Superior temporal gyrus (tissue), 1 donor: ENCODE measurements at regions not wholly inside any gene's neighbourhood (a gene's known extent, or its start where the extent isn't known, plus 50 kb on each side); places are given as distances from the start of the nearest gene placed in this dataset.

ENCODE experiments used
- DNase-seq: peaks from one replicate; pipeline ENCODE4 v3.0.0-alpha.2; 2016; ENCODE audit errors: extremely low spot score

DNA sequence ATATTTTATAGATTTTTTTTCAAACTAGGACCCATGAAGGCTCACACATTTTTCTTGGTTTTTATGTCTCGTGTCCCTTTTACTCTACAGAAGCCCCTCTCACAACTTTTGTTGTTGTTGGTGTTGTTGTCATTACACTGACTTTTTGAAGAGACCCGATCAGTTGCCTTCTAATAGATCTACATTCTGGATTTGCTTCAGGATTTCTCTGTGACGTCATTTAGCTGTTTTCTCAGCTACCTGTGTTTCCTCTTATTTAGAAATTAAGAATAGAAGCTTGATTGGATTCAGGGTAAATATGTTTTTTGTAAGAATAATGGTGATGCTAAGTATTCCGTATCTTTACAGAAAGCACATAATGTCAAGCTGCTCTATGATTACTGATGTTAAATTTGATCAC is 213.3 kb upstream of the ZNF462 start:
- no peak for DNase-seq

DNA sequence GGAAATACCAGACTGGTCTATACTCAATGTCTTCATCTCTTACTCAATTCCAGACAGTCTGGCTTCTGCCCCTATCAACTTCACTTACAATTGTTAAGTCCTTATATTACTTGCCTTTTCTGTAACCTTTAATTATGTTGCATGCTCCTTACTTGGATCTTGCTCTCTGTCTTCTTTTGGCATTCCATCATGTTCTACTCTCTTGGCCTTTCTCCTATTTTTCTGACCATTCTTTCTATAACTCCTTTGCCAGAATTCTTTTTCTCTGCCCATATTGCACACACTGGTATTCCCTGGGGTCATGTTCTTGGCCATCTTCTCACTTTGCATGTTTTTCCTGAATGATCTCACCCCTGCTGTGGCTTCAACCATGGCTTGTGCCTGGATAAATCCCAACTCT is 209.8 kb upstream of the ZNF462 start:
- no peak for DNase-seq

DNA sequence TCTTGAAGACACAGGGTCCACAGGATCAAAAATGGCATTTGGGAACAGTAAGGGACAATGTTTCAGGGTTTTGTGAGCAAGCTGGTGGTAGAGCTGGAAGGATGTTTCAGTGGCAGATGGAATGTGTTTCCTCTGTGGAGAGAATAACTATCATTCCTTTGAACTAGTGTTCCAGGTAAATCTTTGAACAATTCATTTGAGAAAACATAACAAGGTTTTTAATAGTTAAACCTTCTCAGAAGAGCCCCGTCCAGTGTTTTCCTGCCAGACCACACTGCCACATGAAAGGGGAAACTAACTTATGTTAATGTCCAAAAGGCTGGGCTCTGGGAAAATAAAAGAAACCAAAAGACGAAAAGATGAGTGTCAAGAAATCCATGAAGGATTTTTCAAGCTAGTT is 207.0 kb upstream of the ZNF462 start:
- no peak for DNase-seq

DNA sequence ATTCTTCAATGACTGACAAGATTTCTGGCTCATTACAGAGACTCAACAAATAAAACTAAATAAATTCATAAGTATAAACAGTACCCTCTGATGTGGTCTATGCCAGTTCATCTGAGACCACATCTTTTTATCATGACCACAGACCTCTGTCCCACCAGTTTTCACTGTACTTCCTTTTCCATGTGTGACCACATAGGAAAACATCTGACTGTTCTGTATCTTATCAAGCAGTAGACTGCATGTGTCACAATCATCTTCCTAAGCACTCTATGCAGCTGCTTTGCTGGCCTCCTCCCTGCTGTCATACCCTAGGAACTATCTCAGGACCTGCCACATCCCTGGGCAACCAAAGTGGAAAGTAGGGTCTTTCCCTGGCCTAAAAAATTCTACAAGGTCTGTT is 205.0 kb upstream of the ZNF462 start:
- no peak for DNase-seq

DNA sequence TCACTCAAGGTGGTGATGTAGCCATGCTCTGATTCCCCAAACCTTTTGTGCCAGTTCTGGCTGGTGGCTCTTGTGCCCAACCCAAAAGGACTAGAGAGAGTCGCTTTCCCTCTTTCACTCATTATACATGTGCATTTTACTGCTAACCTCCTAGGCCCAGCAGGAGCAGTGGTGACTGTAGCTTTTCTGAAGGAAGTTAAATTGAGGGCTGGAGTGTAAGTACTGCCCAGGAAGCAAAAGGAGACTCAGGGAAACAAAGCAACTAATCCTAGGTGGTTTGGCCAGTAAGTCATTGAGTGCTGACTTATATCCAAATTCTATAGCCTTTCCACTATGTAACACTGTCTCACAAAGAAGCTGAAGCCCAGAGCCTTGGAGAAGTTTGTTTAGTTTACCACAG is 194.4 kb upstream of the ZNF462 start:
- no peak for DNase-seq

DNA sequence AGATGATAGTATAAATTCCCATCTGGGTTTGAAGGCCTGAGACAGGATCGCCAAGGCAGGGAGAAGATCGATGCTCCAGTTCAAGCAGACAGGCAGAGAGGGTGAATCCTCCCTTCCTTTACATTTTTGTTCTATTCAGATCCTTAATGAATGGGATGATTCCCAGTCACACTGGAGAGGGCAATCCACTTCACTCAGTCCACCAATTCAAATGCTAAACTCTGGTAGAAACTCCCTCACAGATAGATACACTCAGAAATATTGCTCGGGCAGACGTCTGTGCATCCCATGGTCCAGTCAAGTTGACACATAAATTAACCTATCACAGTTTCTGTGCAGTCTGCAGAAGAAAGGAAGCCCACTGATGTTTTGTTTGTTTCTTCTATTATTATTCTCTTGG is 193.1 kb upstream of the ZNF462 start:
- no peak for DNase-seq

DNA sequence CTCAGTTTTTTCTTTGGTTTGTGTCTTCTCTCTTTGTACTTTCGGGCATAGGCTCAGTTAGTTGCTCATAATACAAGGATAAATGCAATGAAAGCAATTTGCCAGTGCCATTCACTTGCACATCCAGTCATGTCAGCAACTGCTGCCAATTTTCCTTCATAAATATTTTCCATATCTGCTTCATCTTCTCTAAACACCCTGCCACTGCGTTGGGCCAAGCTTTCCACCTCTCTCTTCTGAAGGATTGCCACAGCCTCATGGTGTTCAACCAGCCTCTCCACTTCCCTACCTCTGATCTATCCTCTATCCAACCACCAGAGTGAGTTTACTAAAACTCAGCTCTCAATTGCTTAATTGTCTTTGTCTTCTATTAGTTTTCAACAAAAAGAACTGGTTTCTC is 192.5 kb upstream of the ZNF462 start:
- no peak for DNase-seq

DNA sequence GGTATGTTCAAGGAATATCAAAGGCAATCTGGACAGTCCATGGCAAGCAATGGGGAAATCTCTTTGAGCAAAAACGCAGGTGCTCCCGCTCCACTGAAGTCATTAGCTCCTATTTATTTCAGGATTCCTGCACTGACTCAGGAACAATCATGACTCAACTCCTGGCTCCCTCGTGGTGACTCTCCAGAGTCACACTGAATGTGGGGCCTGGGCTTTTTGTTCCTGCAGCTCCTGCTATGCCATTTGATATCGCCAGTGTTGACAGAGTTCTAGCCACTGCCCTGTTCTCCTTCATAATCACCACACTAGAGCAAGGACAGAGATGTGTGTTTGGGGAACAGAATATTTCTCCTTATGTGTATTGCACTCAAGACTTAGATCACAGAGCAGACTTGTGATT is 187.2 kb upstream of the ZNF462 start:
- no peak for DNase-seq

DNA sequence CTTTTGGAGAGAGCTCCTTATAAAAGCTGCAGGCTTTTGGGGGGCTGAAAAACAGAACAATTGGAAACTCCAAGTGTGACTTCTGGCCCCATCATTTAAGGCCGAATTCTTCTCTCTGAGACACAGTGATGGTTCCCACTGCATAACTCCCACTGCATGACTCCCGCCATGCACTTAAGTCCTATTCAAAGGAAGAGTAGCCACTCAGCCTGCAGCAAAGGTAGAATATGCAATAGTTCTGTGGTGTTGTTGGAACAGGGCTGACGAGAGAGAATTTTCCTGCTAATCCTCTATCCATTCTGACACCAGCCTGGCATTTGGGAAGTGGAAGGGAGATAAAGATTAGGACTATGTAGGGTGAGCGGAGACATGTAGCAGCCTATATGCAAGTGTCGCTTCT is 185.6 kb upstream of the ZNF462 start:
- no peak for DNase-seq

DNA sequence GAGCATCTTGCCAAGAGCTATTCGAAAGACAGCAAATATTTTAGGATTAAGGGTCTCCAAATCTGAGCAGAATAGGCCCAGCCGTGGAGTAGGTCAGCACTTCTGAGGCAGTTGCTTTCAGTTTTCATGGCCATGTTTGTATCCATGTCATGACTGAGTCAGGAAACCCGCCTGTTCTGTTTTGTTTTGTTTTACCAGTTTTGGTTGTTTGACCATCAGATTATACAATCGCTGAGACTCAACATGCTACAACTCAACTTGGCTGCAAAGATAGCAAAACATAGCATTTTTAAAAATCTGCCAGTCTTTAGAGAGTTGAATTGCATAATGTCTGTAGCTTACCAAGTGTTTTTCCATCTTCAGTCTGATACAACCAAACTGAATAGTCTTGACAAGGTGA is 185.1 kb upstream of the ZNF462 start:
- no peak for DNase-seq

DNA sequence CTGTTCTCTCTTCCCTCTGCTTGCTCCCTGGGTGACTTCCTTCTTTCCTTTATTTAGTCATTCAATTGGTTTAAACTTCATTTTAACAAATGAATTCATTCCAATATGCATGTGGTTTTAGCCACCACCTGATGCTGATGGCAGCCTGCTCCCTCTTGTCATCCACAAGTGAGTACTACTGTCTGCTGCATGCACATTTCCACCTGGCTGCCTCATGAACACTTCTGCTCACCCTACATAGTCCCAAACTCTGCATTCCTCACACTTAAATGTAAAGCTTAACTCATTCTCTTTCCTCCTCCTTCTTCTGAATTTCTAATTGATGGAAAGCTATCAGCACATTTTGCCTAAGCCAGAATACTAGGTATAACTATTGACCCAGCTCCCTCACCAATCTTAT is 184.7 kb upstream of the ZNF462 start:
- no peak for DNase-seq

DNA sequence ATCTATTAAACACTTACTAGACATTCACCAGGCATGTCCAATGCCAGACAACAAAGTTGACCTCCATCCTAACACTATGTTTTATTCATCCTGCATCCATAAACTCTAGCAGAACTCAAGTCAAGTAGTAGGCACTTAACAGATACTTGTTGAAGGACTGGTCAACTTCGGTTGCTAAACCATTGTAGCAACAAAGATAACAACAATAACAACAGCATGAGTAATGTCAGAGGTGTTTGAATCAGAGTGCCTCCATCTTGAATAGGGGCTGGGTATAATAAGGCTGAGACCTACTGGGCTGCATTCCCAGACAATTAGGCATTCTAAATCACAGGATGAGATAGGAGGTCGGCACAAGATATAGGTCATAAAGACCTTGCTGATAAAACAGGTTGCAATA is 180.5 kb upstream of the ZNF462 start:
- DNase-seq = no peak

DNA sequence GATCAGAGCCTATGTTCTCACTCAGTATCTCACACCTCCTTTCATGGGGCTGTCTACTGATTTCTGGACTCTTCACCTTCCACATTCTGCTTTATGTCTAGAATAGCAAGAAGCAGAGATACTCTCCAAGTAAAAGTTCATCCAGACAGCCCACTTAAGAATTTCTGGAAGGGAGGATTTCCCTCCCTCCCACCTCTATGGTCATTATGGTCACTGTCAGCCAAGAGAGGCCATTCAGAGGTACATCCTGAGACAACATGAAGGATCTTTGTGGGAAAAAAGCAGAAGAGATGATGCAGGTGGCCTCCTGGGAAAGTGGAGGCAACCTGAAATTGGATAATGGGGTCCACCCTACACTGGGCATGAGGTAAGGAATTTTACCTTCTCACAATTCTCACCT is 179.5 kb upstream of the ZNF462 start:
- no peak for DNase-seq

DNA sequence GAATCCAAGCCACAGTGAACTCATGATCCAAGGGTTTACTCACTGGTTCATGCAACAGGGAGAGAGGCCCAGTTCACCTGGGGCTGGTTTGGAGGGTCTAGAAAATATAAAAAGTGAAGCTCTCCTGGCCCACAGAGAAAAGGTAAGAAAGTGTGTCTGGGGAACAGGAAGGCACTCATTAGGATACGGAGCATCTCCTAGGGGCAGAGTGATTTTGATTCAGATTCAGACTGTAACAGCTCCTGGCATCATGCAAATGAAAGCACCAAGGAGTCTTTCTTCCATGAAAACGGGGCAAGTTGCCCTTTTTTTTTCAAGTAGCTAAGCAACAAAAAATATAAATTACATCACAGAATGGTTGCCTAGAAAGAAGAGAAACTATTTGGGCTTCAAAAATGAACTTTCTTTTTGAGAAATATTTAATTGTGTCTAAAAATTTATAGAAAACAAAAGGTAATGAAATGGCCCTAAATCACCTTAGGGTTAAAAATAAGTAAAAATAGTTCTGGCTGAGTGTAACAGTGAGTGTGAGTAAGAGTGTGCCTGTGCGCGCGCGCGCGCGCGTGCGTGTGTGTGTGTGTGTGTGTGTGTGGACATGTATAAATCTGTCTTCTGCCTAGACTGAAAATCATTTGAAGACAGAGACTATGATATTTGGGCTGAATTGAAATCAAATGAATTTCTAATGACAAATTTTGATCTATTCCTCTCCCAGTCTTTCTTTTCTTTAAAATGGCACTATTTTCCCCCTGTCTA is 177.8 kb upstream of the ZNF462 start:
- no peak for DNase-seq

DNA sequence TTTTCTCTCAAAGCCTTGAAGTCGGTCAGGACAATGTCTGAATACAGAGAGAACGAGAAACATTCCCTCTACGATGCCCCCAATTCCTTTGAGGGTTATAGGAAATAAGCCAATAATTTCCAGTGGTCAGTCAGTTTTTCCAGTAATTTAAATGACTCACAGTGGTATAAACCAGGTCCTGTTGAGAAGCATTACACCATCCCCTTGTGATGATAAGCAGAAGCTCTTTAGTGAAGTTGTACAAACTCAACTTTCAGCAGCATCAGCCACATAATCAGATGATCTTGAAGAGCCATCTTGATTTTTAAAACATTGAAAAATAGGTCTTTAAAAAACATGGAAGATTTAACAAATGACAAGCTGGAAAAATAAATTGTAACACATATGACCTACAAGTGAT is 173.9 kb upstream of the ZNF462 start:
- DNase-seq = no peak

DNA sequence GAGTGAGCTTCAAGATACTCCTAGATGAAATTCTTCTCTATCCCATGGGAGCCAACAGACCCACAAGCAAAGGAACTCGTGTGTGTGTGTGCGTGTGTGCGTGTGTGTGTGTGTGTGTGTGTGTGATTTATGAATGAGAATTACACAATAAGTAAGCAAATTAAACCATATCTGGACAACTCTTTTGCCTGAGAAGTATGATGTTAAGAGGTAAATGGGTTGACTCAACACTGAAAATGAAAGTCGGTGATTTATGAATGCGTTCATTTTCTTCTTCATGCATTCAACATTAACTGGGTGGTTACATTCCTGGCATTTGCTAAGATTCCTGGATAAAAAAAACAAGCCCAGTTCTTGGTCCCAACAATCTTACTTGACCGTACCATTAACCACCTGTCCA is 171.3 kb upstream of the ZNF462 start:
- no peak for DNase-seq

DNA sequence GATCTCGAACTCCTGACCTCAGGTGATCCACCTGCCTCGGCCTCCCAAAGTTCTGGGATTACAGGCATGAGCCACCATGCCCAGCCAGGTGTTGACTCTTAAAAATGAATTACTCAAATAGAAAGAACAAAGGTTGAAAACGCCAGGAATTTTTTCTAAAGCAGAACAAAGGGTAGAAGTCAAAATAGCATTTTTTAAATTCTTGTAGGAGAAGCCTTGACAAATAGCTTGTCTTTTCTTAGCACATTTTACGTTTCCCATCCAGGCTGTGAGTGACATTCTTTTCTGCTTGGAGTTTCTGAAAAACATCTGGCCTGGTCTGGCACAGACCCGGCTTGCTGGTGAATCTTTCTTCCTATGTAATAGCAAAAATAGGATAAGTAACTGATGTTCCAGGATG is 169.4 kb upstream of the ZNF462 start:
- no peak for DNase-seq

DNA sequence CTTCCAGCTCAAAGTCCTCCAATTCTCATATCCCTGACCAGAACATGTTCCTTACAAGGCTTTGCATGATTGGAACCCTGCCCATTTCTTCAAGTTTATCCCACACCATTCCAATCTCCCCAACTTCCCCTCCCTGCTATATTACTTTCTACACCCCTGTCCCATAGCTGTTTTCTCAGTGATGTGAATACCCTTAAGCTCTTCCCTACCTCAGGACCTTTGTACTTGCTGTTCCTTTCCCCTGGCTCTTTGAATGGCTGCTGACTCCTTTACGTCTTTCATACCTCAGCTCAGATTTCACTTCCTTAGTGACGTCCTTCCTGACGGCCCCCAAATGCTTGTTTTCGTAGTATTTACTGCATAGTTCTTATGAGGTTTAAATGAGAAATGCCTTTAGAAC is 166.2 kb upstream of the ZNF462 start:
- DNase-seq = no peak

DNA sequence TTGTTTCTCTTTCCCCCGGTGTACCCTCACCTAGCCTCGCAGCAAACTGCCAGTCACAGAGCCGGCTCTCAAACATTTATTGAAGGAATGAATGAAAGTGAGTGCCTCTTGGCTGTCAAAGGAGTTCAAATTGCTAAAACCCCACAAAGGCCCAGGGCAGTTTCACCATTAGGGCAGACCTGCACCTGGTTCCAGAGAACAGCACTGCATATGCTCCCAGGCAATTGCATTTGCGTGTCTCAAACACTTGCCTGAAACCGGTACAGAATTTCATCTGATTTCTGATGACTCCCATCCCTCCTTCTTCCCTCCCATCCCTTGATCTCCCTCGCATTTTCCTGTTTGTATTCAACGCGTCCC is 165.6 kb upstream of the ZNF462 start:
- no peak for DNase-seq

DNA sequence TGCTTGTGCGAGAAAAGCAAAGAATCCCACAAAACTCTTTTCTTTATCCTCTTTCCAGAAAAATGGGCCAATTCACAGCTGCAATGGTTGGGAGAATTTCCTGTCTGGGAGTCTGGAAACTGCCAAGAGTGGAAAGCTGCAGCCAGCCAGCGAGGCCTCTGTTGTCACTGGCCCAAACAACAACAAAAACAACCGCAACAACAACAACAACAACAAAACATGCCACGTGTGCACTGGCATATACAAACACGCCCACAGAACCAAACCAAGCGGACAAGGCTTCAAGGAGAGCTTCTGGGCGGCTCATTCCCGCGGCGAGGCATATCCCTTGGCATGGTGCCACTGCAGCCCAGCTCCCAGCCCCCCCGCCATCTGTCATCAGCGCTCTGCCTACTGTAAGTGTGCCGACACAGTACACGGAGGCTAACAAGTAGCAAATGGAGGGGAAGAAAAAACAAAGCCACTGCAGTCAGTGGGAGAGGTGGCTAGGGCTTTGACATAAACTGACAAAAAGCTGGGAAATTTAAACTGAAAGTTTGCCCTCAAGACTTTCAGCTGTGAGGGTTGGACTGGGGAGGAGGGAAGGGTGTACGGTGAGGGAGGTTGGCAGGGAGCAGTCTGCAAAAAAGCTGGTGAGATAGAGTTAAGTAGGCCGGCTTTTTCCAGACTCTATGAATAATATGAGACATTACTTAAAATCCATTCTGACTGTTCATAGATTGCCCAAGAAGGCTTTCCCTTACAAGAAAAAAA is 165.0 kb upstream of the ZNF462 start:
- peak; percentile 38 for DNase-seq

DNA sequence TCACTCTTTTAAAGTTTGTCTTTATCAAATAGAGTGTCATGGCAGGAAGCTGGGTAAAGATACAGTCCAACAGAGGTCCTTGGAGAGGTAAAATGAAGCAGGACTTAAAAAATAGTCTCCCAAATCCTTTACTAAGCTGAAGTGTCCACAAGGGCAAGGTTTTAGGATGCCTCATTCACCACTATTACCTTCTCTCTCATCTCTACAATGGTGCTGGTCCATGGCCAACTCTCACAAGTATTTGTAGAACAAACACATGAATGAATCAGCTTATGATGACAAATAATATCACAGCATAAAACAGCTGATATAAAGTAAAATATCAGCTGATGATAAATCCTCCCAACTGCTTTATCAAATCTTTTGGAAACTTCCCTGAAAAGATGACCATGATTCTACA is 162.3 kb upstream of the ZNF462 start:
- DNase-seq = no peak

DNA sequence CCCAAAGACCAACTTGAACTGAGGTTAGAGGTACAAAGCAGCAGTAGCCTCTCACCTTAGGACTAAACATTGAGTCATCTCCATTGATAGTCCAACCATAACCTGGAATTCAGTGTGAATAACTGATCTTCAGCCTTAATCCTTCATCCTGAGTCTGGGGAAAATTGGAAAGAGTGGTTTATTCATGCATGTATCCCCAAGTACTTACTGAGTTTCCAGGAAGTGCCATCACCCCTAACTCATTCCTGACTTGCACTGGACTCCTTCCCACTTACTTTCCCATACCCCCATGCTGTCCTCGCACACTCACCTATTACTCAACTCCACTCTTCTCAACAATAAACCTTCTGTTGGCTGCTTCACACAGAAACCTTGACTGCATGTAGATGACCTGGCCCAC is 161.4 kb upstream of the ZNF462 start:
- DNase-seq = no peak

DNA sequence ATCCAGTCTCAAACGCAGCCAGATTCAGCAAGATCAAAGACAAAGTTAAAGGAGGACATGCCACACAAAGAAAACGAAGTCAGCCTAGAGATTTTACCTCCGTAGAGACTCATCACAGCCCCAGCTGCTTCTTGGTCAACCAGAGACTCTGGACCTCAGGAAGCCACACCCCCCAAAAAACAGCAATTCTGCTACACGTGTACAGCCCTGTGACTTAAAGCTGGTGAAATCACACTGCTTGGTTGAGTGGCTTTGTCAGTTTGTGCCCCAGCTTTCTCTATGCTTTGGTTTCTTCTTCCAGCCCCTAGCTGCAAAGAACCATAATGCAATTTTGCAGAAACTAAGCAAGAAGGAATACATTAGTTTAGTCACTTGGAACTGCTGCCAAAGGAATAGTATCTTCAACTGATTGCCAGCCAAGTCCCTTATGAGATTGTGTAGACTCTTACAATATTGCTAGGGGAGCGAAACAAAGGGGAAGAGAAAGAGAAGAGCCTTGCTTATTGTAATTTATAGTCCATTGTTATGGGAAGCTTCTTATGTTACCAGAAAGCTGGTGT is 158.8 kb upstream of the ZNF462 start:
- DNase-seq = no peak
